Keratinocyte (primary cell): ENCODE measurements at regions not wholly inside any gene's neighbourhood (a gene's known extent, or its start where the extent isn't known, plus 50 kb on each side); places are given as distances from the start of the nearest gene placed in this dataset.

Experiments used
- DNase-seq: peaks from one replicate; pipeline ENCODE4 v3.0.0-alpha.2; 2011; ENCODE audit warnings: low read depth, missing footprints, low spot score
- FAIRE-seq: peaks from 2 replicates; lab custom pipeline; 2011; peaks lifted over from hg19 to GRCh38; lab: Jason Lieb, UNC
- H2AFZ ChIP-seq: 2 replicates; pipeline ENCODE4 v1.6.0; 2012; ENCODE audit warnings: low read length, control low read depth, inconsistent platforms; ENCODE audit not compliant: control insufficient read depth
- H3K27ac ChIP-seq: 2 replicates; pipeline ENCODE4 v1.5.1; 2011; ENCODE audit warnings: low read length; ENCODE audit not compliant: control insufficient read depth, insufficient read depth
- H3K27me3 ChIP-seq: 3 replicates; pipeline ENCODE4 v1.6.0; 2011; ENCODE audit warnings: low read length; ENCODE audit not compliant: control insufficient read depth, insufficient read depth; ENCODE audit errors: extremely low read depth
- H3K36me3 ChIP-seq, 2 experiments: 2 replicates in 1 of 2; 3 replicates in 1 of 2; pipeline ENCODE4 v1.5.1; 2011; ENCODE audit warnings: low read length in 2 of 2, mild to moderate bottlenecking in 1 of 2; ENCODE audit not compliant: control insufficient read depth in 2 of 2, insufficient read depth in 2 of 2; ENCODE audit errors: extremely low read depth in 1 of 2
- H3K4me1 ChIP-seq: 3 replicates; pipeline ENCODE4 v1.5.1; 2011; ENCODE audit warnings: low read length; ENCODE audit not compliant: control insufficient read depth, insufficient read depth; ENCODE audit errors: extremely low read depth
- H3K4me2 ChIP-seq: 3 replicates; pipeline ENCODE4 v1.6.0; 2011; ENCODE audit warnings: low read depth, low read length; ENCODE audit not compliant: control insufficient read depth, insufficient read depth; ENCODE audit errors: extremely low read depth
- H3K4me3 ChIP-seq, 3 experiments: fragments of 200-600 bp in 1 of 3; sonication (generic) in 1 of 3; 2 replicates in 2 of 3; 3 replicates in 1 of 3; pipeline ENCODE4 v1.5.1; 2011 to 2016; ENCODE audit warnings: low read length in 3 of 3, mild to moderate bottlenecking in 3 of 3, control low read depth in 2 of 3, inconsistent platforms in 1 of 3, low read depth in 1 of 3, mixed read lengths in 1 of 3, mixed run types in 1 of 3, moderate library complexity in 1 of 3; ENCODE audit not compliant: control insufficient read depth in 2 of 3, insufficient read depth in 2 of 3; ENCODE audit errors: extremely low read depth in 1 of 3
- H3K79me2 ChIP-seq: 2 replicates; pipeline ENCODE4 v1.6.0; 2012; ENCODE audit warnings: low read length; ENCODE audit not compliant: control insufficient read depth, insufficient read depth
- H3K9ac ChIP-seq: 3 replicates; pipeline ENCODE4 v1.6.0; 2011; ENCODE audit warnings: low read length; ENCODE audit not compliant: control insufficient read depth, insufficient read depth; ENCODE audit errors: extremely low read depth
- H3K9me1 ChIP-seq: 3 replicates; pipeline ENCODE4 v1.6.0; 2011; ENCODE audit warnings: low read length; ENCODE audit not compliant: control insufficient read depth, insufficient read depth; ENCODE audit errors: extremely low read depth
- H3K9me3 ChIP-seq: 2 replicates; pipeline ENCODE4 v1.5.1; 2012; ENCODE audit warnings: low read depth, low read length; ENCODE audit not compliant: control insufficient read depth
- H4K20me1 ChIP-seq: 3 replicates; pipeline ENCODE4 v1.6.0; 2011; ENCODE audit warnings: low read length; ENCODE audit not compliant: control insufficient read depth, insufficient read depth; ENCODE audit errors: extremely low read depth
- CTCF ChIP-seq, 3 experiments: IDR thresholded peaks in 1 of 3; conservative IDR thresholded peaks in 1 of 3; optimal IDR thresholded peaks in 1 of 3; 2 replicates in 2 of 3; 3 replicates in 1 of 3; pipeline versions ENCODE3 to v1.5.1; 2011; ENCODE audit warnings: low read length in 3 of 3, mild to moderate bottlenecking in 3 of 3, moderate library complexity in 2 of 3, control low read depth in 1 of 3, inconsistent platforms in 1 of 3; ENCODE audit not compliant: insufficient read depth in 2 of 3; ENCODE audit errors: extremely low read depth in 1 of 3
- EZH2 ChIP-seq: IDR thresholded peaks from one replicate; pipeline ENCODE4 v1.6.1; 2012; ENCODE audit warnings: inconsistent platforms, mild to moderate bottlenecking, low read length, moderate library complexity
- dilution Hi-C: fragments of 300-500 bp; cut with MboI; formaldehyde crosslinking; loops from one replicate; pipeline ENCODE4 v1.7.0; 2020; ENCODE audit warnings: low sequenced_read_pairs; ENCODE audit not compliant: extremely low pct_ligation_motif_present

GRCh38 chr15:93266291-93266690, 177.3 kb upstream of the RGMA start:
- Histone ChIP-seq H3K27me3 (no peaks in the 10 kb centered on the region), H3K27ac (no peak overlapping the region), H3K4me2 (no peak overlapping the region), H3K4me3 (no peak overlapping the region), H4K20me1 (no peaks in the 10 kb centered on the region), H3K79me2 (no peaks in the 10 kb centered on the region), H2AFZ (no peak overlapping the region), H3K9ac (no peak overlapping the region), H3K9me3 (peaks cover 6% of the 10 kb centered on the region), H3K36me3 (no peaks in the 10 kb centered on the region), H3K4me1 (no peaks in the 10 kb centered on the region), H3K9me1 (no peaks in the 10 kb centered on the region)
- DNase-seq (no peak), FAIRE-seq (no peak)
- dilution Hi-C loops = no loop called here
- TF ChIP-seq CTCF (optimal IDR thresholded peaks at IDR 0.05 in 1 of 3, IDR thresholded peaks at IDR 0.05 in 1 of 3, conservative IDR thresholded peaks at IDR 0.05 in 1 of 3; ENCODE audit: extremely low read depth in 1 of 3, insufficient read depth in 2 of 3, low read length in 3 of 3) = no peak
- no peak for TF ChIP-seq EZH2

GRCh38 chr15:93265111-93265556, 176.1 kb upstream of the RGMA start:
- H4K20me1 ChIP-seq = no peaks in the 10 kb centered on the region
- no peaks in the 10 kb centered on the region for H3K27me3 ChIP-seq
- TF ChIP-seq EZH2 (no peak), CTCF (optimal IDR thresholded peaks at IDR 0.05 in 1 of 3, IDR thresholded peaks at IDR 0.05 in 1 of 3, conservative IDR thresholded peaks at IDR 0.05 in 1 of 3; ENCODE audit: extremely low read depth in 1 of 3, insufficient read depth in 2 of 3, low read length in 3 of 3) (no peak)
- H2AFZ ChIP-seq = no peak overlapping the region
- no peaks in the 10 kb centered on the region for H3K4me1 ChIP-seq
- H3K36me3 ChIP-seq = no peaks in the 10 kb centered on the region
- H3K79me2 ChIP-seq = no peaks in the 10 kb centered on the region
- no peaks in the 10 kb centered on the region for H3K9me1 ChIP-seq
- H3K4me3 ChIP-seq = no peak overlapping the region
- H3K27ac ChIP-seq = no peak overlapping the region
- DNase-seq = no peak
- dilution Hi-C loops = no loop called here
- peaks cover 6% of the 10 kb centered on the region for H3K9me3 ChIP-seq
- no peak overlapping the region for H3K9ac ChIP-seq
- H3K4me2 ChIP-seq = no peak overlapping the region
- FAIRE-seq = no peak
